ENCODE measurements at regions not wholly inside any gene's neighbourhood (a gene's known extent, or its start where the extent isn't known, plus 50 kb on each side); places are given as distances from the start of the nearest gene placed in this dataset.
"Not testable (repeated sequence)": the region's sequence is repeated elsewhere in the genome, so short reads cannot be mapped to it uniquely, and the experiment has no call there.

DNA sequence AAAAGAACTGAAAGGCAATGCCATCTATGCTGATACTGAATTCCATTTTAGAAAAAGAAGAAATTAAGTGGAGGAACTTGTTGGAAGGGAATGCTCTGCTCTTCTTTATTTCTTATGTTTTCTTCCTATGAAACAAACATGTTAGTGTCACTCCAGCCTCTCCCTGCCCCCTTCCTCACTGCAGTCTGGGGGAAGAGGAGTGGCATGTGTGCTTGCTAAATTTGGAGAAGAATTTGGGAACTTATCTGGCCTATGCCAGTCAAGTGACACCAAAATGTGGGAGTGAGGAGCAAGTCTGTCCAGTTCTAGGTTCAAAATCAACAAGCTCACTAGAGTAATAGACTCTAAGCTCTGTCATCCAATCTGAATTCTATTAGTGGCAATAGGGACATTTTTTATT, 214.6 kb downstream of the RBM26 start:
- no peaks in the 10 kb centered on the region for H3K36me3 ChIP-seq (ENCODE audit: control insufficient read depth in 5 of 5, insufficient read depth in 5 of 5, low read length in 5 of 5)
- no peaks in the 10 kb centered on the region for H3K4me1 ChIP-seq (ENCODE audit: control insufficient read depth in 5 of 5, insufficient read depth in 5 of 5, low read length in 5 of 5)
- no peak overlapping the region for H3K4me3 ChIP-seq (ENCODE audit: low read depth in 1 of 5, low read length in 5 of 5)
- no peak overlapping the region for H3K27ac ChIP-seq (ENCODE audit: low read depth, low read length)
- H3K27me3 ChIP-seq (ENCODE audit: control insufficient read depth in 5 of 5, insufficient read depth in 4 of 5, low read length in 5 of 5) = no peaks in the 10 kb centered on the region
- no peak overlapping the region for H3K9ac ChIP-seq (ENCODE audit: low read length in 5 of 5)
- no peaks in the 10 kb centered on the region for H3K9me3 ChIP-seq (ENCODE audit: control insufficient read depth in 5 of 5, low read length in 5 of 5)

DNA sequence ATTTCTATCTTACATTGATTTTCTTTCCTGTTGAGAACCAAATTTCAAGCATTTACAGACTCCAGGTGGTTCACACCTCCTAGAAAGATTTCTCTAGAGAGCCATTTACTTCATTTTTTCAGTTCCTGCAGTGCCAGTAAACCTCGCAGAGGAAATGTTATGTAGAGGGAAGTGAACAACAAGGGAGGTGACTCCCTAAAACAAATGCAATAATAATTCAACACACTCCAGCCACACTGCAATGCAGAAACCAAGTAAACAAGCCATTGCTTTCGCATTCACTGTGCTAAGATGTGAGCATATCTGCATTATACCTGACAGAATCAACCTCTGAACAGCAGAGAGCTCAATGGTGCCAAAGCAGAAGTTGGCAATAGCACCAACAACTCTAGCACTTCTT, 215.1 kb downstream of the RBM26 start:
- H3K36me3 ChIP-seq (ENCODE audit: control insufficient read depth in 5 of 5, insufficient read depth in 5 of 5, low read length in 5 of 5) = no peaks in the 10 kb centered on the region
- H3K9ac ChIP-seq (ENCODE audit: low read length in 5 of 5) = no peak overlapping the region
- H3K4me1 ChIP-seq (ENCODE audit: control insufficient read depth in 5 of 5, insufficient read depth in 5 of 5, low read length in 5 of 5) = no peaks in the 10 kb centered on the region
- H3K4me3 ChIP-seq (ENCODE audit: low read depth in 1 of 5, low read length in 5 of 5) = no peak overlapping the region
- H3K27me3 ChIP-seq (ENCODE audit: control insufficient read depth in 5 of 5, insufficient read depth in 4 of 5, low read length in 5 of 5) = no peaks in the 10 kb centered on the region
- H3K9me3 ChIP-seq (ENCODE audit: control insufficient read depth in 5 of 5, low read length in 5 of 5) = no peaks in the 10 kb centered on the region
- no peak overlapping the region for H3K27ac ChIP-seq (ENCODE audit: low read depth, low read length)

DNA sequence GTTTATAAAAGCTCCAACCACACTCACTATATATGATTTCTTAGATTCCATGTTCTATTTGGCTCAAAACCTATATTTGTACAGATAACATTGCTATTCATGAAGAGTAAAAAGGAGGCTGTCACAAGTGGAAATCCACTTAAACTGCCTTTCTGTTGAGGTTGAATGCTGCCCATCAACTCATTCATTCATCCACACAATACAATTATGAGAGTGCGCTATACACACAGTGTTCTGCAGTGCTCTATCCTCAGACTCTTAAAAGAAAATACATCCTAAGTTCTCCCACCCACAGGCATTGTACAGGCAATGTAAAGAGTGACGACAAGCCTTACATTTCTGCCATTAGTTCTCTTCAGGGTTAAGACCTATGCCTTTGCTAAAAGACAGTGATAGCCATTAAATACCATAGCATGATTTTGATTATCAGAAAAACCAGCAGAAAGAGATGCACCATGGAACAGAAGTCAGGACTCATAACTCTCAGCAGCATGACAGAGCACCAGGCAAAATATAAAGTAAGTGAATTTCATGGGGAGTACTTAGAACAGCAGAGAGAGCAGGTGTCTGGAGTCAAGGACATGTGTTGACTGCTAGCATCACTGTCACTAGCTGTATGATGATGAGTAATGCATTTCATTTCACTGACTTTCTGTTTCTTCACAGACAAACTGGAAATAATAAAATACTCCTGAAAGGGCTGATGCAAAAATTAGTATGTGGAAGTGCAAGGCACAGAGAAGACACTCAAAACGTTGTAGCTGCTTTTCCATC, 218.0 kb downstream of the RBM26 start:
- Histone ChIP-seq H3K4me1 (ENCODE audit: control insufficient read depth in 5 of 5, insufficient read depth in 5 of 5, low read length in 5 of 5) (no peaks in the 10 kb centered on the region), H3K4me3 (ENCODE audit: low read depth in 1 of 5, low read length in 5 of 5) (no peak overlapping the region), H3K9me3 (ENCODE audit: control insufficient read depth in 5 of 5, low read length in 5 of 5) (no peaks in the 10 kb centered on the region), H3K9ac (ENCODE audit: low read length in 5 of 5) (no peak overlapping the region), H3K27ac (ENCODE audit: low read depth, low read length) (no peak overlapping the region), H3K27me3 (ENCODE audit: control insufficient read depth in 5 of 5, insufficient read depth in 4 of 5, low read length in 5 of 5) (no peaks in the 10 kb centered on the region), H3K36me3 (ENCODE audit: control insufficient read depth in 5 of 5, insufficient read depth in 5 of 5, low read length in 5 of 5) (no peaks in the 10 kb centered on the region)

DNA sequence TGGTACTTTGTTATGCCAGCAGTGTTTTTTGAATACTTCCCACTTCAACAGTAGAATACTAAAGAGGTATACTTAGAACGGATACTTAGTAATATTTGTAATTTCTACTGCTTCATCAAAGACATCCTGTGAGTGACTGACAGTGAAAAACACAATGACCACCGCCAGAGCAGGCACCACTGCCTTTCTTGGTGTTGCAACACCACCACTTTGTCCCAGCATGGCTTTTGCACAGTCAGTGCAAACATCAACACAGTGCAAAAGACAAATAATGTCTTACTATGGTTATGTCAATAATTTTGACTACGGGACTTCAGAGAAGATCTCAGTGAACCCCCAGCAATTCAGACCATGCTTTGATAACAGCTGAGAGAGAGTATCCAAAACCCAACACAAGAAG, 220.5 kb downstream of the RBM26 start:
- H3K4me3 ChIP-seq (ENCODE audit: low read depth in 1 of 5, low read length in 5 of 5) = no peak overlapping the region
- H3K4me1 ChIP-seq (ENCODE audit: control insufficient read depth in 5 of 5, insufficient read depth in 5 of 5, low read length in 5 of 5) = no peaks in the 10 kb centered on the region
- H3K27me3 ChIP-seq (ENCODE audit: control insufficient read depth in 5 of 5, insufficient read depth in 4 of 5, low read length in 5 of 5) = no peaks in the 10 kb centered on the region
- H3K9ac ChIP-seq (ENCODE audit: low read length in 5 of 5) = no peak overlapping the region
- no peak overlapping the region for H3K27ac ChIP-seq (ENCODE audit: low read depth, low read length)
- no peaks in the 10 kb centered on the region for H3K36me3 ChIP-seq (ENCODE audit: control insufficient read depth in 5 of 5, insufficient read depth in 5 of 5, low read length in 5 of 5)
- no peaks in the 10 kb centered on the region for H3K9me3 ChIP-seq (ENCODE audit: control insufficient read depth in 5 of 5, low read length in 5 of 5)

DNA sequence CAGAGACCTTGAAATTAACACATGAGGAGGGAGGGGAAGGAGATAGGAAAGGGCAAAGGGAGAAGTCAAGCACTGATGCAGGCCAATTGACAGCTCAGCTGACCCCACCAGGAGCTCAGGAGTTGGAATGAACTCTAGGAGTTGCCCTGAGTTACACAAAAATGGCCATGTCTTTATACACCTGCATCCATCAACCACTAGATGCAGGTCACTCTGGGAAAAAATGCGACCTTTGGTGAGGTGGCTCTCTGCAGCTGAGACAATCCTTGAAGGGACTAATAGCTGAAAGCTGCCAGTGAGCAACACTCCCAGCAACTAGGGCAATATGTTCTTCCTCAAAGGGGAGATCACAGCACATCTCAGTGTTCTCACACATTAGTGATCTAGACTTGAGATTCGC, 222.8 kb downstream of the RBM26 start:
- H3K9ac ChIP-seq (ENCODE audit: low read length in 5 of 5) = no peak overlapping the region
- no peaks in the 10 kb centered on the region for H3K4me1 ChIP-seq (ENCODE audit: control insufficient read depth in 5 of 5, insufficient read depth in 5 of 5, low read length in 5 of 5)

DNA sequence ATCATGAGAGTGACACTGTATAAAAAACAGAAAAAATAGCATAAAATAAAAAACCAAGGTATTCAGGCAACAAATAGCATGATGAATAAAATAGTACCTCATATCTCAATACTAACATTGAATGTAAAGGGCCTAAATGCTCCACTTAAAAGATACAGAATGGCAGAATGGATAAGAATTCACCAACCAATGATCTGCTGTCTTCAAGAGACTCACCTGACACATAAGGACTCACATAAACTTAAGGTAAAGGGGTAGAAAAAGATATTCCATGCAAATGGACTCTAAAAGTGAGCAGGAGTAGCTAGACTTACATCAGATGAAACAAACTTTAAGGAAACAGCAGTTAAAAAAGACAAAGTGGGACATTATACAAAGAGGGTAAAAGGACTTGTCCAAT, 232.4 kb downstream of the RBM26 start:
- not testable (repeated sequence) for H3K36me3 ChIP-seq (ENCODE audit: control insufficient read depth in 5 of 5, insufficient read depth in 5 of 5, low read length in 5 of 5); H3K27ac ChIP-seq (ENCODE audit: low read depth, low read length); H3K4me3 ChIP-seq (ENCODE audit: low read depth in 1 of 5, low read length in 5 of 5); H3K4me1 ChIP-seq (ENCODE audit: control insufficient read depth in 5 of 5, insufficient read depth in 5 of 5, low read length in 5 of 5); H3K27me3 ChIP-seq (ENCODE audit: control insufficient read depth in 5 of 5, insufficient read depth in 4 of 5, low read length in 5 of 5); H3K9ac ChIP-seq (ENCODE audit: low read length in 5 of 5)
- H3K9me3 ChIP-seq (ENCODE audit: control insufficient read depth in 5 of 5, low read length in 5 of 5) = peaks cover 0 to 15% (median 8%) of the 10 kb centered on the region in 5 donors

More for the DNA sequence above, 222.8 kb downstream of the RBM26 start:
- H3K27ac ChIP-seq (ENCODE audit: low read depth, low read length) = no peak overlapping the region
- no peaks in the 10 kb centered on the region for H3K9me3 ChIP-seq (ENCODE audit: control insufficient read depth in 5 of 5, low read length in 5 of 5)
- no peaks in the 10 kb centered on the region for H3K27me3 ChIP-seq (ENCODE audit: control insufficient read depth in 5 of 5, insufficient read depth in 4 of 5, low read length in 5 of 5)
- H3K4me3 ChIP-seq (ENCODE audit: low read depth in 1 of 5, low read length in 5 of 5) = no peak overlapping the region
- H3K36me3 ChIP-seq (ENCODE audit: control insufficient read depth in 5 of 5, insufficient read depth in 5 of 5, low read length in 5 of 5) = no peaks in the 10 kb centered on the region

DNA sequence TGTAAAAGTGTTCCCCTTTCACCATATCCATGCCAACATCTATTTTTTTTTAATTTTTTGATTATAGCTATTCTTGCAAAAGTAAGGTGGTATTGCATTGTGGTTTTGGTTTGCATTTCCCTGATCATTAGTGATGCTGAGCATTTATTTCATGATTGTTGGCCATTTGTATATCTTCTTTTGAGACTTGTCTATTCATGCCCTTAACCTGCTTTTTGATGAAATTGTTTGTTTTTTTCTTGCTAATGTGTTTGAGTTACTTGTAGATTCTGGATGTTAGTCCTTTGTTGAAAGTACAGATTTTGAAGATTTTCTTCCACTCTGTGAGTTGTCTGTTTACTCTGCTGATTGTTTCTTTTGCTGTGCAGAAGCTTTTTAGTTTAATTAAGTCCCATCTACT, 233.1 kb downstream of the RBM26 start:
- H3K9me3 ChIP-seq (ENCODE audit: control insufficient read depth in 5 of 5, low read length in 5 of 5) = peaks cover 0 to 16% (median 8%) of the 10 kb centered on the region in 5 donors
- H3K36me3 ChIP-seq (ENCODE audit: control insufficient read depth in 5 of 5, insufficient read depth in 5 of 5, low read length in 5 of 5); H3K27me3 ChIP-seq (ENCODE audit: control insufficient read depth in 5 of 5, insufficient read depth in 4 of 5, low read length in 5 of 5); H3K4me3 ChIP-seq (ENCODE audit: low read depth in 1 of 5, low read length in 5 of 5); H3K4me1 ChIP-seq (ENCODE audit: control insufficient read depth in 5 of 5, insufficient read depth in 5 of 5, low read length in 5 of 5); H3K9ac ChIP-seq (ENCODE audit: low read length in 5 of 5); H3K27ac ChIP-seq (ENCODE audit: low read depth, low read length): not testable (repeated sequence)

DNA sequence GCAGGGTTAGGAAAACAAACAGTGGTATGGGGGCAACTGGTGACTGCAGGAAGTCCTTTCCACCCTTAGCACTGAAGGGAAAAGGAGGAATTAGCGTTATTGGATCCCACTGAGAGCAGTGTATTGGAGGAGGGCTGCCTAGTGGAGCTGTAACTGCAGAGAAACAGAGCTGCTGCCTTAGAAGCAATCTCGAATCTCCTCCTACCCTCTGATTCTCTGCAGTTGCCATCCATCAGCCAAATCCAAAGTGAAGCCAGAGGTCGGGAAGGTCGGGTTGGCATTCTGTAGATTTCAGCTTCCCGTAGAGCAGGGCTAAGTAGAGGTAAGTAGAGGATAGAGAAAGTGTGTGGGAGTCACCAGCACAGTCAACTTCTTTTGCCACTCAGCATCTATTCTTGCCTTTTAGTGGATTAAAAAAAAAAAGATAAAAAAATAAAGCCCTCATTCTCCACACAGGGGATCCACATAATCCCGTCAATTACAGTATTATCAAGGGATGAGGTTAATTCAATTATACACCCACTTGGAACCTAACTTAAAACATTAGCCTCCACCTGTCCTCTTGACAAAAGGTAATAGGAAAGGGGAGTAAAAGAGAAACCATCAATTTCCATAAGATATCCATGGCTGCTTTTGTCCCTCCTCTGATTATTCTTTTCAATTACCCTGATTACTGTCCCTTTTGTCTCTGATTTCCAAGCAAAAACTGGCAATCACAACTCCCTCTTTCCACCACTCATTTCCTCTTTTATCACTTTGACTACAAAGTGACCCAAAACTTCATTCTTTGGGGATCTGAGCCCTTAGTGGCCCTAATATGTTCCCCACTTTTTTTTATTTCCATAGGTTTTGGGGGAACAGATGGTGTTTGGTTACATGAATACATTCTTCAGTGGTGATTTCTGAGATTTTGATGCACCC, 234.7 kb downstream of the RBM26 start:
- H3K27ac ChIP-seq (ENCODE audit: low read depth, low read length) = no peak overlapping the region
- H3K4me3 ChIP-seq (ENCODE audit: low read depth in 1 of 5, low read length in 5 of 5) = no peak overlapping the region
- H3K4me1 ChIP-seq (ENCODE audit: control insufficient read depth in 5 of 5, insufficient read depth in 5 of 5, low read length in 5 of 5) = no peaks in the 10 kb centered on the region
- H3K27me3 ChIP-seq (ENCODE audit: control insufficient read depth in 5 of 5, insufficient read depth in 4 of 5, low read length in 5 of 5) = no peaks in the 10 kb centered on the region
- no peaks in the 10 kb centered on the region for H3K36me3 ChIP-seq (ENCODE audit: control insufficient read depth in 5 of 5, insufficient read depth in 5 of 5, low read length in 5 of 5)
- no peak overlapping the region for H3K9ac ChIP-seq (ENCODE audit: low read length in 5 of 5)
- peaks cover 0 to 14% (median 4%) of the 10 kb centered on the region in 5 donors for H3K9me3 ChIP-seq (ENCODE audit: control insufficient read depth in 5 of 5, low read length in 5 of 5)

DNA sequence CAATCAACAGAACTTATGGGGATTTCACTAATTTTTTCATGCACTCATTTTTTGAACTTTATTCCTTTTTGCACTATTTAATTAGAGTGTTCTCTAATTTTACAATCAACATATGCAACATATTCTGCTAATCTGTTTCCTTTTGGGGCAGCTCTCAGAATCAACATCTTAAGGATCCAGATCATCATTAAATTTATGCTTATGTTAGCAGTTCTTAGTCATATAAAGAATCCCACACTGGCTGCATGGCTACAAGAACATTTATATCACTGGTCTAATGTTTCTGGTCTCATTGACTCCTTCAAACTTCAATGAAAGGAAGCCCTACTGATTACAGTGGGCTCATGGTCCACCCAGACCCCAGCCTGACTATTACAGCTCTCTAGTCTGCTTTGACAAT, 245.2 kb downstream of the RBM26 start:
- Histone ChIP-seq H3K9ac (ENCODE audit: low read length in 5 of 5) (no peak overlapping the region), H3K9me3 (ENCODE audit: control insufficient read depth in 5 of 5, low read length in 5 of 5) (no peaks in the 10 kb centered on the region), H3K27ac (ENCODE audit: low read depth, low read length) (no peak overlapping the region), H3K27me3 (ENCODE audit: control insufficient read depth in 5 of 5, insufficient read depth in 4 of 5, low read length in 5 of 5) (no peaks in the 10 kb centered on the region), H3K4me1 (ENCODE audit: control insufficient read depth in 5 of 5, insufficient read depth in 5 of 5, low read length in 5 of 5) (no peaks in the 10 kb centered on the region), H3K4me3 (ENCODE audit: low read depth in 1 of 5, low read length in 5 of 5) (no peak overlapping the region), H3K36me3 (ENCODE audit: control insufficient read depth in 5 of 5, insufficient read depth in 5 of 5, low read length in 5 of 5) (no peaks in the 10 kb centered on the region)

DNA sequence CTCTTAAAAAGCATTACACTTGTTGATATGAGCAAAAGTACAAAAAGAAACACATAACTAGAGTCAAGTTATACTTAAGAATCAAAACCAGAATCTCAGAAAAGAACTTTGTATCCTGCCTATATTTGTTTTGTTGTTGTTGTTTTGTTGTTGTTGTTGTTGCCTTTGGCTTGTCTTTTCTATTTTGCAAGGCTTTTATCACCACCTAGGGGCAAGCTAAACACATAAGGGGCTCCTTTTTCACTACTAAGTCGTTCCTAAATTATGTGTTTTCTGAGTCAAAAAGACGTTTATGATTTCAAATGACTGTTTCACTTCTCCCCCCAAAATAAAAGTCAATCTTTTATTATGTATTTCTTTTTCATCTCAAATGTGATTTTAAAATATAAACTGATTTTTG, 250.2 kb downstream of the RBM26 start:
- Histone ChIP-seq H3K9me3 (ENCODE audit: control insufficient read depth in 5 of 5, low read length in 5 of 5) (no peaks in the 10 kb centered on the region), H3K9ac (ENCODE audit: low read length in 5 of 5) (no peak overlapping the region), H3K27ac (ENCODE audit: low read depth, low read length) (no peak overlapping the region), H3K36me3 (ENCODE audit: control insufficient read depth in 5 of 5, insufficient read depth in 5 of 5, low read length in 5 of 5) (no peaks in the 10 kb centered on the region), H3K4me3 (ENCODE audit: low read depth in 1 of 5, low read length in 5 of 5) (no peak overlapping the region), H3K27me3 (ENCODE audit: control insufficient read depth in 5 of 5, insufficient read depth in 4 of 5, low read length in 5 of 5) (no peaks in the 10 kb centered on the region), H3K4me1 (ENCODE audit: control insufficient read depth in 5 of 5, insufficient read depth in 5 of 5, low read length in 5 of 5) (no peaks in the 10 kb centered on the region)
